GM12891 (cell line): ENCODE measurements at regions not wholly inside any gene's neighbourhood (a gene's known extent, or its start where the extent isn't known, plus 50 kb on each side); places are given as distances from the start of the nearest gene placed in this dataset.

Source experiments
- PAX5 ChIP-seq: IDR thresholded peaks from 2 replicates; pipeline ENCODE4 v1.6.1; 2011; ENCODE audit warnings: low read length, moderate library complexity, mild to moderate bottlenecking; ENCODE audit not compliant: insufficient read depth, severe bottlenecking
- POLR2A ChIP-seq: IDR thresholded peaks from 2 replicates; pipeline ENCODE4 v1.6.1; 2011; ENCODE audit warnings: low read depth, low read length, control low read depth
- POLR2AphosphoS5 ChIP-seq: IDR thresholded peaks from 2 replicates; pipeline ENCODE4 v1.6.1; 2011; ENCODE audit warnings: low read depth, low read length, control low read depth
- POU2F2 ChIP-seq: IDR thresholded peaks from 2 replicates; pipeline ENCODE4 v1.6.1; 2011; ENCODE audit warnings: low read depth, mild to moderate bottlenecking, control low read depth, low read length, moderate library complexity
- SPI1 ChIP-seq: IDR thresholded peaks from 2 replicates; pipeline ENCODE4 v1.6.1; 2011; ENCODE audit warnings: low read depth, low read length, control low read depth
- TAF1 ChIP-seq: IDR thresholded peaks from 2 replicates; pipeline ENCODE4 v1.6.1; 2011; ENCODE audit warnings: low read depth, low read length, control low read depth

- TF ChIP-seq POLR2AphosphoS5 (no peak), TAF1 (no peak), SPI1 (no peak), POLR2A (no peak), POU2F2 (no peak), PAX5 (no peak)
Observed at GRCh38 chr14:87203346-87203745, 789.6 kb downstream of the GALC start.
